A549 (cell line): ENCODE measurements at regions not wholly inside any gene's neighbourhood (a gene's known extent, or its start where the extent isn't known, plus 50 kb on each side); places are given as distances from the start of the nearest gene placed in this dataset.

Experiments
- BHLHE40 ChIP-seq: IDR thresholded peaks from 2 replicates; pipeline ENCODE4 v1.6.1; 2012; ENCODE audit warnings: low read depth, low read length, inconsistent platforms
- CTCF ChIP-seq: fragments of >200 bp; sonication (Bioruptor Twin); formaldehyde crosslinking; IDR thresholded peaks from 3 replicates; pipeline ENCODE4 v1.5.1; 2016
- MAFK ChIP-seq: fragments of 450-650 bp; IDR thresholded peaks from 2 replicates; pipeline ENCODE4 v1.6.1; 2014; ENCODE audit not compliant: partially characterized antibody
- MAX ChIP-seq: IDR thresholded peaks from 2 replicates; pipeline ENCODE4 v1.6.1; 2012
- POLR2A ChIP-seq: IDR thresholded peaks from 2 replicates; pipeline ENCODE4 v1.6.1; 2012; ENCODE audit warnings: mild to moderate bottlenecking, low read length
- ZFP36 ChIP-seq: fragments of 450-650 bp; IDR thresholded peaks from 2 replicates; pipeline ENCODE4 v1.6.1; 2014; ENCODE audit warnings: borderline replicate concordance; ENCODE audit not compliant: partially characterized antibody

GRCh38 chr21:38734646-38735365 is 70.9 kb upstream of the ETS2 start:
- no peak for TF ChIP-seq CTCF
- no peak for TF ChIP-seq MAFK
- no peak for TF ChIP-seq BHLHE40
- no peak for TF ChIP-seq MAX
- no peak for TF ChIP-seq POLR2A
- no peak for TF ChIP-seq ZFP36
